A204.1 (cell line): ENCODE measurements at regions not wholly inside any gene's neighbourhood (a gene's known extent, or its start where the extent isn't known, plus 50 kb on each side); places are given as distances from the start of the nearest gene placed in this dataset.
"Not testable (repeated sequence)": the region's sequence is repeated elsewhere in the genome, so short reads cannot be mapped to it uniquely, and the experiment has no call there.

ENCODE experiments used
- FAIRE-seq: peaks from 2 replicates; lab custom pipeline; 2012; peaks lifted over from hg19 to GRCh38; lab: Jason Lieb, UNC

DNA sequence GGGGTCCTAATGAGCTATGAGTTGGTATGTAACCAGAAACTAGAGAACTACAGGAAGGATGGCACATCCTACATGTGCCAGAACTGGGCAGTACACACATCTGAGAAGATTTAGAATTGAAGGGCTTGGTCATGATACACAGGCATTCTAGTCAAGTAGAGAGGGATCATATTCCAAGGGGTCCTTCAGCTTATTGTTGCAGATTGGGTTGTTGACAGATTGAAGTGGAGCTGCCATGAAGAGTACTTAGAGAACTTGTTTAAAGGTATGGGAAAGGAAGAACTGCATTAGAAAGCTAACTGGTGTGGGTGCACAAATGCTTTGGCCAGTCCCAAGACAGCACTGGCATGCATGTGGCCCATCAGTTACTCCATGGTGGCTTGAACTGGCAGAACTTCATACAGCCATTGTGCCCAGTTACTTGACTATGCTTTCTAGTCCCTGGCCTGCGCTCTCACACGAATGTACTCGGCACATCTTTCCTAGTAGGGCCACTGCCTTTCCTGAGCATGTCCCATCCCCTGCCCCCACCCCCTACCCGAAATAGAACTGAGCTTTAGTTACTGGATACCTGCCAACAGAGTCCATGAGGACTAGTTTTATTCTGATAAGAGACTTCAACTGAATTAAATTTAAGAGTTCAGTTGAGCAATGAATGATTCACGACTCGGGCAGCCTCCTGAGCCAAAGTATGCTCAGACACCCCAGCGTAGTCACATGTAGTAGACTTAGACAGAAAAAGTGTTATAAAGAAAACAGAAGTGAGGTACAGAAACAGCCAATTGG lies 64.0 kb downstream of the CCNG2 start:
- no peak for FAIRE-seq

DNA sequence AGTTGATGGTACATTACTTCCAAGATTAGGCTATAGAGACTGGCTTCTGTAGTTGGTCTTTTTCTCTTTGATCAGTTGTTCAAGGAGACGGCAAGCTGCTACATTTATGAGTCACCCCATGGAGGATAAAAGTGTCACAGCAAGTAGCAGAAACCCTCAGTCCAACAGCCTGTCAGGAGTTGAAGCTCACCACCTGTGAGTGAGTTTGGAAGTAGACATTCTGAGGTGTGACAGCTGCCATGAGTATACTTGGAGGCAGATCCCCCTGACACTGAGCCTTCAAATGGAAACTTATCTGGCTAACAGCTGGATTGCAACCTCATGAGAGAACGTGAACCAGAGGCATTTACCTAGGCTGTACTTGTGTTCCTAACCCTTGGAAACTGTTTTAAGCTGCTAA lies 68.0 kb downstream of the CCNG2 start:
- FAIRE-seq = no peak

GRCh38 chr4:77226939-77227705 lies 70.1 kb downstream of the CCNG2 start:
- FAIRE-seq = no peak

DNA sequence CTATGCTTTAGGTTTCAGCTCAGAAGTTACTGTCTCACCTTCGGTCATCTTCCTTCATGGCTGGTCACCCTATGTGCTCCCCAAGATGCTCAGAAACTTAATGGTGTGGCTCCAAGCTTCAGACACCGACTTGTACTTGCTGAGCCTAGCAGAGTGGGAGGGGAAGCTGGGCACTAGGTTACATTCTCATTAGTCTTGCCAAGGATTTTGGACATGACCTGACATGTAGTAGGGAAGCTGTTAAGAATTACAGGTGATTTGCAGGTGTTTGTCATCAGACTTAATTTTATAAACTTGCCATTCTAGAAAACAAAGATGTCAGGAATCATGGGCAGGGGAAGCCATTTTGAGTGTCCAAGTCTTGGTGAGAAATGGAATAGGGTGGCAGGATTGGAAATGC lies 72.4 kb downstream of the CCNG2 start:
- no peak for FAIRE-seq

- no peak for FAIRE-seq
These were observed 75.6 kb downstream of the CCNG2 start for GRCh38 chr4:77232653-77233052.

GRCh38 chr4:77235289-77235854 lies 78.4 kb downstream of the CCNG2 start:
- FAIRE-seq = no peak

DNA sequence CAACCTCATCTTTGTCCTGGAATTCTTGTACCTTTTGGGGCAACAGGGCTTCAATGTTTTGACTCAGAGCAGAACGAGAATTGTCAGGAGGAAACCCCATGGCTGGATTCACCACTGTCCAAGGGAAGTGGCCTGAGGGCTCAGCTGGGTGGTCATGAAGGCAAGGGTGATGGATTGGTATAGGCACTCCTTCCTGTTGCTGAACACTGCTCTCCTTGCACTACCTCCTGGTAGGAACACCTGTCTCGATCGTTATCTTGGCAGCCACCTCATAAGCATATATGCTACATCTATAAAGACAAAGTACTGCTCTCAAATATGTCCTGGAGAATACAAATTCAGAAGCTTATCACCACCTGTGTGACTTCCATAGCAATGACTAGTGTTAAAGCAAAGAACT lies 79.8 kb downstream of the CCNG2 start:
- FAIRE-seq = no peak

- FAIRE-seq = no peak
These were observed 83.6 kb downstream of the CCNG2 start for GRCh38 chr4:77240469-77241066.

DNA sequence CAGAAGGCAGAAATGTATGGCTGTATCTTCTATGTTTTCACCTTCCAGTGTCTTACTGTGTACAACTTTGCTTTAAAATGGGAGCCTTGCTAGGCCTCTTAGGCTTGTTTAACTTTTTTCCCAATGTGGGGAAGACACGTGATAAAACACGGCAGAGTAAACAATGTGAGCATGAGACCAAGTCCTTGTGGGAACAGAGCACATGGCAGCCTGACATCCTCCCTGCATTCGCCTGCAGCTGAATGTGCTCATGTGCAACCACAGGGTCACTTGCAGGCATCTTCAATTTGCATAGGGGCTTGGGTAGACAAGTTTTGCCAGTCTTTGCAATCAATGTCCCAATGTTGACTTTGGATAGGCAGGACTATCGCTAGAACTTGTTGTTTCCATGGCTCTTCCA lies 91.8 kb downstream of the CCNG2 start:
- no peak for FAIRE-seq

DNA sequence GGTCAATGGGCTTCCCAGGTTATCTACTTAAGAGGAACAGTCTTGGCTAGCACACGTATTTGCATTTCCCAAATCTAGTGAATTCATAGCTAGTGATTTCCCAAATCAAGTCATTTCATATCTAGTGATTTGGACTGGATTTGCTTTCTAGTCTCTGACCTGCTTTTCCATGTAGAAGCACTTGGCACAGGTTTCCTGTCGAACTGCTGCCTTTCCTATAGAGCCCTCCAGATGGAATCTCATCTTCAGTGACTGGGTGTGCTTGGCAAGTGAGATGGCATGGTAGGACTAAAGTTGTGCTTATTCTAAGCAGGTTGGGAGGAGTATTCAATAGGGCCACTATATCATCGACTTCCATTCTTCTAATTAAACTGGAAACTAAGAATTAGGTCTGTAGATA lies 94.7 kb downstream of the CCNG2 start:
- FAIRE-seq = no peak

- FAIRE-seq = no peak
These were observed 106.2 kb downstream of the CCNG2 start for GRCh38 chr4:77263247-77263646.

- not testable (repeated sequence) for FAIRE-seq
These were observed 107.0 kb downstream of the CCNG2 start for GRCh38 chr4:77263976-77264375.

DNA sequence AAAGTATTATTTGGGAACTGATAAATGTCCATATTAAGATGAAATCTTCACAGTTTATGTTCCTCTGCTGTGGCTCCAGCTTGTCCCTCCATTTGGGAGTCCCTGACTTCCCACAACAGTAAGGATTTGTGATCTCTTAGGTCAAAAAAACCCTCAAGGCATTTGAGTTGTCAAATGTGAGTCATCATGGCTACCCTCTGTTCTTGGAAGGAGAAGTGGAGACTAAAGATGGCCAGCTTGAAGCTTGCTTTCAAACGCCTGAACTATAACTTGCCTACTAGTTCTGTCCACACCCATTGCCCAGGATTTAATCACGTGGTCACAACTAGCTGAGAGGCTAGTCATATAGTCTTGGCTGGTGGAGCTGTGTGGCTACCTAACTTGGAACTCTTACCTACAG lies 107.8 kb downstream of the CCNG2 start:
- no peak for FAIRE-seq

GRCh38 chr4:77268108-77268507 lies 111.1 kb downstream of the CCNG2 start:
- FAIRE-seq = no peak

GRCh38 chr4:77269505-77269904 lies 112.5 kb downstream of the CCNG2 start:
- FAIRE-seq = no peak

DNA sequence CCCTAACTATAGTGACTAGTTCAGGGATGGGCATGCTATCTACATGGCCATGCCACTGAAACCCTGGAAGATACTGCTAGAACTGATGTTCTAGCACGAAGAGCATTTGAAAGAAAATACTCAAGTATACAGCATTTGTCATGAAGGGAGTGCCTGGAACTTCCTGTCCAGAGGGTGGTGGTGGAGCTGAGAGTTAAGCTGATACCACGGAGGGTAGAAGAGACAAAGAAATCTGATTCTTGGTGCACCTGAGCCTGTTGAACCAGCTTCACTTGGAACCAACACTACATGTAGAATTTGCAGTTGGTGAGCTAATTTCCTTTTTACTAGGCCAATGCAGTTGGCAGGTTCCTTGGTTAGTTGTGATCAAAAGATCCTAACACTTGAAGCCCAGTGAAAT lies 116.4 kb downstream of the CCNG2 start:
- no peak for FAIRE-seq

- not testable (repeated sequence) for FAIRE-seq
These were observed 122.1 kb downstream of the CCNG2 start for GRCh38 chr4:77279114-77279513.

GRCh38 chr4:77282305-77282704 lies 125.3 kb downstream of the CCNG2 start:
- FAIRE-seq = no peak

- no peak for FAIRE-seq
These were observed 127.0 kb downstream of the CCNG2 start for GRCh38 chr4:77284036-77284435.

DNA sequence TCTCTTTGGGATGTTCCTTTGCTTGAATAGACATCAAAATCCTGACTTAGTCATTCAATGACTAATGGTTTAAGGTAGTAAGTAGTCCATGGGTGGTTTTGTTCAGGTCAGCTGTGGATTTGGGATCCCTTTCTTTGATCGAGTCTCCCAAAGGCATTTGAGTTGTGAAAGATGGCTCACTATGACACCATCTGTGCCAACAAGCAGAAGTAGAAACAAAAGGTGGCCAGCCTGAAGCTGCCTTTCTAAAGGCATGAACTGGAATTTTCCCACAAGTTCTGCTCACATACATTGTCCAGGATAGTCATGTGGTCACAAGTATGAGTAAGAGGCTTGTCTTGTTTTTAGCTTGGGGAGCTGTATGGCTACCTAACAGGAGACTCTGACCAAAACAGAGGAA lies 129.9 kb downstream of the CCNG2 start:
- no peak for FAIRE-seq

DNA sequence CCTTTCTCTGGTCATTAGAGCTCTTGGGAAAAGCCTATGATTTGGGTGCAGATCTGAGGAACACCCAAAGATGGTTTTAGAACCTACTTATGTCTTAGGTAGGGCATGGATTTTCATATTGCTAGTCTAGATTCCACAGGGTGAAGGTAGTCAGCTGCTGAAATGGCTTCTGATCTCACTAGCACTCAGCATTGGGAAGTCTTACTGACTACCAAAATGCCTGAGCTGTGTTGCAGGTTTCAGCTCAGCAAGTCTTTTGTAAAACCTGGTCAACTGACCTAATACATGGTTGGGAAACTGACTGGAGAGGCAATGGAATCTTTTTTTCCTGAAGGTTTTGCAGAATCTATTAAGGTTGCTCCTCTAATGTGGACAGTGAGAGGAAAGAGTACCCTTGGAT lies 136.4 kb downstream of the CCNG2 start:
- no peak for FAIRE-seq

DNA sequence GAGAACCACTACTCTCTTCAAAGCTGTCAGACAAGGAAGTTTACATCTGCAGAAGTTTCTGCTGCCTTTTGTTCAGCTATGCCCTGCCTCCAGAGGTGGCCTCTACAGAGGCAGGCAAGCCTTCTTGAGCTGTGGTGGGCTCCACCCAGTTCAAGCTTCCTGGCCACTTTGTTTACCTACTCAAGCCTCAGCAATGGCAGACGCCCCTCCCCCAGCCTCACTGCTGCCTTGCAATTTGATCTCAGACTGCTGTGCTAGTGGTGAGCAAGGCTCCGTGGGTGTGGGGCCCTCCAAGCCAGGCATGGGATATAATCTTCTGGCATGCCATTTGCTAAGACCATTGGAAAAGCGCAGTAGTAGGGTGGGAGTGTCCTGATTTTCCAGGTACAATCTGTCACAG lies 144.0 kb downstream of the CCNG2 start:
- not testable (repeated sequence) for FAIRE-seq

DNA sequence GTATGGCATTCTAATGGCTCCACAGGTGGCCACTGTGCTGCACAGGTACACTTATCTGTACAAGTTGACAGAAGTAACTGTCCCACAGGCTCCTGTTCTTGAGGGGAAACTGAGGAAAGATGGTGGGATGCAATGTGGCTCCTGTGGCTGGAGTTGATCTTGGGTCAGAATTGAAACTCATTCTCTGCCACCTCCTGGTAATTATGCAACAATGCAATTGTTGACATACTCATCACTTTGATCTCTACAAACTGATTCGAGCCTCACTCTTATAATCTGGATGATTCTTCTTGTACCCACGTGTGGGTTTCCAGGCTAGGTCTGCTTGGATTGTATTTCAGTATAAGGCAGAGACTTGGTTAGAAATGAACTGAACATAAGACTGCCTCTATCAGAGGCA lies 148.8 kb downstream of the CCNG2 start:
- no peak for FAIRE-seq
